H1 (cell line): ENCODE measurements at regions not wholly inside any gene's neighbourhood (a gene's known extent, or its start where the extent isn't known, plus 50 kb on each side); places are given as distances from the start of the nearest gene placed in this dataset.

Experiments used
- CTCF ChIA-PET: fragments of 300-600 bp; sonication (Branson Sonifier 250); formaldehyde crosslinking; loops from one replicate; lab custom pipeline; 2021; ENCODE audit not compliant: partially characterized antibody; lab: Charles Lee
- POLR2A ChIA-PET: fragments of 300-600 bp; sonication (Branson Sonifier 250); formaldehyde crosslinking; loops from one replicate; lab custom pipeline; 2021; ENCODE audit warnings: inconsistent platforms; ENCODE audit not compliant: partially characterized antibody; lab: Charles Lee
- DNase-seq, 2 experiments: peaks; one replicate each; pipeline versions ENCODE4 v3.0.0 to v3.0.0-alpha.2; 2010 to 2022; ENCODE audit warnings: low spot score in 2 of 2, low read depth in 1 of 2, mixed read lengths in 1 of 2
- FAIRE-seq: peaks from 2 replicates; lab custom pipeline; 2011; peaks lifted over from hg19 to GRCh38; lab: Jason Lieb, UNC
- H2AFZ ChIP-seq: 2 replicates; pipeline ENCODE4 v1.8.1; 2012; ENCODE audit warnings: low read length, inconsistent platforms
- H2AK5ac ChIP-seq: 2 replicates; pipeline ENCODE4 v1.6.1; 2013; ENCODE audit warnings: low read depth, low read length
- H2BK120ac ChIP-seq: replicated peaks from 2 replicates; pipeline ENCODE3; 2013; ENCODE audit warnings: low read depth, low read length, inconsistent platforms
- H2BK12ac ChIP-seq: 2 replicates; pipeline ENCODE4 v1.6.1; 2013; ENCODE audit warnings: low read depth, low read length
- H2BK15ac ChIP-seq: 2 replicates; pipeline ENCODE4 v1.6.1; 2013; ENCODE audit warnings: low read length
- H2BK20ac ChIP-seq: 2 replicates; pipeline ENCODE4 v1.6.1; 2013; ENCODE audit warnings: low read length
- H2BK5ac ChIP-seq: 2 replicates; pipeline ENCODE4 v1.6.1; 2013; ENCODE audit warnings: low read depth, low read length
- H3K14ac ChIP-seq: 2 replicates; pipeline ENCODE4 v1.6.1; 2013; ENCODE audit warnings: inconsistent platforms; ENCODE audit not compliant: insufficient read length
- H3K18ac ChIP-seq: 2 replicates; pipeline ENCODE4 v1.6.1; 2013; ENCODE audit warnings: low read length; ENCODE audit errors: extremely low read depth
- H3K23ac ChIP-seq: 2 replicates; pipeline ENCODE4 v1.6.1; 2013; ENCODE audit warnings: inconsistent platforms; ENCODE audit not compliant: insufficient read length
- H3K23me2 ChIP-seq: 2 replicates; pipeline ENCODE4 v1.6.1; 2013; ENCODE audit warnings: low read depth, low read length
- H3K27ac ChIP-seq: 2 replicates; pipeline ENCODE4 v1.6.1; 2011; ENCODE audit warnings: low read depth, low read length, inconsistent platforms
- H3K27me3 ChIP-seq, 4 experiments: replicated peaks in 1 of 4; 1 replicate in 1 of 4; 2 replicates in 3 of 4; pipeline versions ENCODE4 v1.6.1 to v1.8.1; 2011 to 2013; ENCODE audit warnings: low read length in 3 of 4, mild to moderate bottlenecking in 3 of 4, inconsistent platforms in 2 of 4, mixed read lengths in 2 of 4, moderate library complexity in 1 of 4; ENCODE audit not compliant: control insufficient read depth in 3 of 4, insufficient read depth in 3 of 4; ENCODE audit errors: extremely low read depth in 1 of 4
- H3K36me3 ChIP-seq, 4 experiments: 2 replicates each; pipeline versions ENCODE4 v1.6.1 to v1.8.1; 2011 to 2013; ENCODE audit warnings: mild to moderate bottlenecking in 4 of 4, low read length in 3 of 4, moderate library complexity in 2 of 4, control low read depth in 1 of 4, inconsistent platforms in 1 of 4; ENCODE audit not compliant: insufficient read depth in 4 of 4, control insufficient read depth in 2 of 4
- H3K4ac ChIP-seq: replicated peaks from 2 replicates; pipeline ENCODE3; 2013; ENCODE audit warnings: low read length, low read depth, mixed read lengths, inconsistent platforms; ENCODE audit not compliant: insufficient read length
- H3K4me1 ChIP-seq, 4 experiments: replicated peaks in 1 of 4; 1 replicate in 1 of 4; 2 replicates in 3 of 4; pipeline versions ENCODE4 v1.6.1 to v1.8.1; 2011 to 2013; ENCODE audit warnings: low read length in 3 of 4, inconsistent platforms in 2 of 4, mixed read lengths in 1 of 4; ENCODE audit not compliant: insufficient read depth in 4 of 4, control insufficient read depth in 3 of 4
- H3K4me2 ChIP-seq, 2 experiments: 2 replicates each; pipeline versions ENCODE4 v1.6.1 to v1.8.1; 2011 to 2013; ENCODE audit warnings: low read depth in 2 of 2, low read length in 2 of 2, control low read depth in 1 of 2, inconsistent platforms in 1 of 2, mild to moderate bottlenecking in 1 of 2; ENCODE audit not compliant: insufficient read depth in 1 of 2
- H3K4me3 ChIP-seq, 4 experiments: fragments of 200-600, 300-600 bp in 1 of 4; sonication (generic), shearing (Covaris generic), sonication (Bioruptor Twin) in 1 of 4; 2 replicates each; pipeline versions ENCODE4 v1.5.1 to v1.8.1; 2011 to 2016; ENCODE audit warnings: low read length in 4 of 4, low read depth in 3 of 4, control low read depth in 2 of 4, inconsistent platforms in 2 of 4, mild to moderate bottlenecking in 2 of 4, mixed read lengths in 1 of 4, moderate library complexity in 1 of 4; ENCODE audit not compliant: insufficient read depth in 2 of 4; ENCODE audit errors: extremely low read depth in 1 of 4
- H3K56ac ChIP-seq: replicated peaks from 2 replicates; pipeline ENCODE3; 2013; ENCODE audit warnings: low read depth, mild to moderate bottlenecking, mixed read lengths, low read length, inconsistent platforms; ENCODE audit not compliant: insufficient read length
- H3K79me1 ChIP-seq: 2 replicates; pipeline ENCODE4 v1.6.1; 2013; ENCODE audit warnings: low read depth, low read length, control low read depth
- H3K79me2 ChIP-seq, 2 experiments: 2 replicates each; pipeline versions ENCODE4 v1.6.1 to v1.8.1; 2012 to 2013; ENCODE audit warnings: low read length in 2 of 2, mild to moderate bottlenecking in 2 of 2, inconsistent platforms in 1 of 2; ENCODE audit not compliant: insufficient read depth in 2 of 2, control insufficient read depth in 1 of 2
- H3K9ac ChIP-seq, 4 experiments: replicated peaks in 1 of 4; 1 replicate in 1 of 4; 2 replicates in 3 of 4; pipeline versions ENCODE4 v1.6.1 to v1.8.1; 2011 to 2013; ENCODE audit warnings: low read depth in 3 of 4, low read length in 3 of 4, control low read depth in 2 of 4, mild to moderate bottlenecking in 2 of 4, moderate library complexity in 2 of 4, inconsistent platforms in 1 of 4; ENCODE audit errors: extremely low read depth in 1 of 4
- H3K9me3 ChIP-seq, 2 experiments: 2 replicates each; pipeline versions ENCODE4 v1.6.1 to v1.8.1; 2012 to 2013; ENCODE audit warnings: mild to moderate bottlenecking in 2 of 2, moderate library complexity in 2 of 2, control low read depth in 1 of 2, inconsistent platforms in 1 of 2, low read depth in 1 of 2, low read length in 1 of 2, mixed read lengths in 1 of 2; ENCODE audit not compliant: insufficient read depth in 2 of 2
- H4K20me1 ChIP-seq, 2 experiments: replicated peaks in 1 of 2; 2 replicates each; pipeline versions ENCODE3 to v1.8.1; 2011 to 2013; ENCODE audit warnings: inconsistent platforms in 2 of 2, low read length in 2 of 2, mild to moderate bottlenecking in 1 of 2; ENCODE audit not compliant: insufficient read depth in 2 of 2, control insufficient read depth in 1 of 2
- H4K5ac ChIP-seq: 2 replicates; pipeline ENCODE4 v1.6.1; 2013; ENCODE audit warnings: low read length, low read depth, mixed read lengths, inconsistent platforms; ENCODE audit not compliant: insufficient read length
- H4K8ac ChIP-seq: 2 replicates; pipeline ENCODE4 v1.8.0; 2013; ENCODE audit warnings: mild to moderate bottlenecking, moderate library complexity, low read length, inconsistent platforms; ENCODE audit not compliant: insufficient read depth; ENCODE audit errors: extremely low read depth
- H4K91ac ChIP-seq: replicated peaks from 2 replicates; pipeline ENCODE3; 2013; ENCODE audit warnings: low read length, mixed read lengths, inconsistent platforms; ENCODE audit not compliant: insufficient read length
- CBX5 ChIP-seq: fragments of 300-800, 300-1000 bp; sonication (generic); IDR thresholded peaks from 2 replicates; pipeline ENCODE4 v1.7.1; 2016; ENCODE audit warnings: antibody characterized with exemption, low read length, low read depth
- CBX8 ChIP-seq: fragments of 300-800, 300-1000 bp; sonication (generic); IDR thresholded peaks from 2 replicates; pipeline ENCODE4 v1.7.1; 2016; ENCODE audit warnings: low read depth, low read length, borderline replicate concordance
- FOSL1 ChIP-seq: IDR thresholded peaks from 2 replicates; pipeline ENCODE4 v1.6.1; 2011; ENCODE audit warnings: mild to moderate bottlenecking, low read depth, low read length, moderate library complexity; ENCODE audit not compliant: insufficient read depth
- HDAC2 ChIP-seq, 2 experiments: fragments of 300-600 bp in 1 of 2; sonication (generic) in 1 of 2; IDR thresholded peaks; 2 replicates each; pipeline ENCODE4 v1.6.1; 2011 to 2012; ENCODE audit warnings: low read depth in 2 of 2, low read length in 2 of 2, mild to moderate bottlenecking in 2 of 2, moderate library complexity in 2 of 2, borderline replicate concordance in 1 of 2, inconsistent platforms in 1 of 2
- HDAC6 ChIP-seq: IDR thresholded peaks from one replicate; pipeline ENCODE4 v1.7.1; 2012; ENCODE audit warnings: low read depth, mild to moderate bottlenecking, inconsistent platforms, low read length, moderate library complexity
- JUN ChIP-seq: IDR thresholded peaks from 2 replicates; pipeline ENCODE4 v1.6.1; 2011; ENCODE audit warnings: low read depth, mild to moderate bottlenecking, improper control_type of control experiment, low read length
- SIN3A ChIP-seq, 2 experiments: IDR thresholded peaks in 1 of 2; conservative IDR thresholded peaks in 1 of 2; 2 replicates each; pipeline ENCODE4 v1.6.1; 2011 to 2012; ENCODE audit warnings: low read length in 2 of 2, improper control_type of control experiment in 1 of 2, low read depth in 1 of 2, mild to moderate bottlenecking in 1 of 2
- SIRT6 ChIP-seq: IDR thresholded peaks from one replicate; pipeline ENCODE4 v1.7.1; 2012; ENCODE audit warnings: low read length, inconsistent platforms
- TBP ChIP-seq: IDR thresholded peaks from 2 replicates; pipeline ENCODE4 v1.6.1; 2011; ENCODE audit warnings: low read depth, low read length, improper control_type of control experiment
- YY1 ChIP-seq: IDR thresholded peaks from 2 replicates; pipeline ENCODE4 v1.6.1; 2011; ENCODE audit warnings: low read depth, mild to moderate bottlenecking, low read length
- WGBS, 2 experiments: shearing (Covaris generic) in 1 of 2; methylation state at CpG; one replicate each; pipeline versions ENCODE4 v1.1.6 to v1.1.7; 2013 to 2015; ENCODE audit warnings: low lambda C conversion rate in 2 of 2, mixed read lengths in 2 of 2, inconsistent platforms in 1 of 2, low coverage in 1 of 2, missing lambda C conversion rate in 1 of 2; ENCODE audit not compliant: insufficient replicate concordance in 2 of 2, insufficient coverage in 1 of 2, insufficient read length in 1 of 2; ENCODE audit errors: extremely low coverage in 1 of 2, missing lambda C conversion rate in 1 of 2; 5-methylcytosine and 5-hydroxymethylcytosine counted together
- TF ChIP-seq, protein P1 (sequence below): IDR thresholded peaks from 2 replicates; pipeline ENCODE4 v1.6.1; 2011; ENCODE audit warnings: low read depth, mild to moderate bottlenecking, low read length; ENCODE audit not compliant: insufficient read depth
- TF ChIP-seq, protein P2 (sequence below): IDR thresholded peaks from 2 replicates; pipeline ENCODE4 v1.6.1; 2012; ENCODE audit warnings: low read length, inconsistent platforms

DNA sequence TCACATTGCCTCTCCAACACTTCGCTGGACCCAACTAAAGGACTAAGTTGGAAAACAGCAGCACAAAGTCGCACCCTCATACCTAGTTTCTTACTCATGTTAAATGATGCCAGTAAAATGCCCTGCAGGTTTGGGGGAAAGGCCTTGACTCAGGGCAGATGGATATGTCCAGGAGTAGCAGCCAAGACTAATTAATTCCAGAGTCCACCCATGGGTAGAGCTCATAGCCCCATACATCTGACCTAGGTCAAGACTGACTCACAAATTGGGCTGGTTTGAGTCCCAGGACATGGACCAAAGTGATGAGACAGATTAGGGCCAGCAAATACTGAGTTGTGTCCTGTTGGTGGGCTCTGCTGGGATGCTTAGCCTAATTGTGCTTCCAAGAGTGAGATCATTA lies 224.0 kb upstream of the BTG1 start:
- H3K14ac ChIP-seq = no peak overlapping the region
- H3K4me1 ChIP-seq = peaks cover 0 to 2% (median 0%) of the 10 kb centered on the region in 4 experiments; a peak in 2 of 7 replicates
- H3K36me3 ChIP-seq = no peaks in the 10 kb centered on the region
- DNase-seq (no peak), FAIRE-seq (no peak)
- no peak overlapping the region for H3K23ac ChIP-seq
- H2BK15ac ChIP-seq = no peak overlapping the region
- H2BK120ac ChIP-seq = no peak overlapping the region
- H4K8ac ChIP-seq = no peak overlapping the region
- H3K18ac ChIP-seq = no peak overlapping the region
- H3K79me2 ChIP-seq = no peaks in the 10 kb centered on the region
- no peaks in the 10 kb centered on the region for H4K20me1 ChIP-seq
- H2AK5ac ChIP-seq = no peak overlapping the region
- H3K4me3 ChIP-seq = no peak overlapping the region
- H3K23me2 ChIP-seq = peaks cover 2% of the 10 kb centered on the region; the same call in 1 of the 2 replicates
- H2BK12ac ChIP-seq = no peak overlapping the region
- H3K27me3 ChIP-seq = no peaks in the 10 kb centered on the region
- no peak overlapping the region for H3K4me2 ChIP-seq
- H2BK20ac ChIP-seq = no peak overlapping the region
- no peak overlapping the region for H3K27ac ChIP-seq
- 94% methylated on average over 2 of the region's 2 CpGs; no CpG with 5 or more reads in 1 of the 2 experiments for WGBS, 2 experiments
- H3K79me1 ChIP-seq = no peaks in the 10 kb centered on the region
- no peak overlapping the region for H2BK5ac ChIP-seq
- ChIA-PET POLR2A (no interaction called here), CTCF (interaction anchor here (0.8 to 1.2 kb wide), 4 partner anchors 10 to 221 kb away, joined by 3 to 4 read pairs (median 3); no protein-coding TSS in a partner anchor)
- no peak overlapping the region for H3K9ac ChIP-seq
- no peaks in the 10 kb centered on the region for H3K9me3 ChIP-seq
- H4K5ac ChIP-seq = no peak overlapping the region
- no peak overlapping the region for H3K4ac ChIP-seq
- no peak overlapping the region for H4K91ac ChIP-seq
- H3K56ac ChIP-seq = no peak overlapping the region
- no peak overlapping the region for H2AFZ ChIP-seq
- TF ChIP-seq FOSL1 (no peak), HDAC6 (no peak), JUN (no peak), SIN3A (conservative IDR thresholded peaks at IDR 0.05 in 1 of 2, IDR thresholded peaks at IDR 0.05 in 1 of 2; ENCODE audit: low read depth in 1 of 2, low read length in 2 of 2) (no peak), CBX5 (no peak), HDAC2 (IDR thresholded peaks at IDR 0.05; ENCODE audit: borderline replicate concordance in 1 of 2, low read depth in 2 of 2, low read length in 2 of 2) (no peak), TBP (no peak), YY1 (no peak), CBX8 (no peak), SIRT6 (no peak)
- TF ChIP-seq, protein P1, sequence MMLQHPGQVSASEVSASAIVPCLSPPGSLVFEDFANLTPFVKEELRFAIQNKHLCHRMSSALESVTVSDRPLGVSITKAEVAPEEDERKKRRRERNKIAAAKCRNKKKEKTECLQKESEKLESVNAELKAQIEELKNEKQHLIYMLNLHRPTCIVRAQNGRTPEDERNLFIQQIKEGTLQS = no peak
- TF ChIP-seq, protein P2, sequence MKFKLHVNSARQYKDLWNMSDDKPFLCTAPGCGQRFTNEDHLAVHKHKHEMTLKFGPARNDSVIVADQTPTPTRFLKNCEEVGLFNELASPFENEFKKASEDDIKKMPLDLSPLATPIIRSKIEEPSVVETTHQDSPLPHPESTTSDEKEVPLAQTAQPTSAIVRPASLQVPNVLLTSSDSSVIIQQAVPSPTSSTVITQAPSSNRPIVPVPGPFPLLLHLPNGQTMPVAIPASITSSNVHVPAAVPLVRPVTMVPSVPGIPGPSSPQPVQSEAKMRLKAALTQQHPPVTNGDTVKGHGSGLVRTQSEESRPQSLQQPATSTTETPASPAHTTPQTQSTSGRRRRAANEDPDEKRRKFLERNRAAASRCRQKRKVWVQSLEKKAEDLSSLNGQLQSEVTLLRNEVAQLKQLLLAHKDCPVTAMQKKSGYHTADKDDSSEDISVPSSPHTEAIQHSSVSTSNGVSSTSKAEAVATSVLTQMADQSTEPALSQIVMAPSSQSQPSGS = no peak
